Keratinocyte (primary cell): ENCODE measurements at regions not wholly inside any gene's neighbourhood (a gene's known extent, or its start where the extent isn't known, plus 50 kb on each side); places are given as distances from the start of the nearest gene placed in this dataset.

Source experiments
- DNase-seq: peaks from one replicate; pipeline ENCODE4 v3.0.0-alpha.2; 2011; ENCODE audit warnings: low read depth, missing footprints, low spot score
- FAIRE-seq: peaks from 2 replicates; lab custom pipeline; 2011; peaks lifted over from hg19 to GRCh38; lab: Jason Lieb, UNC
- H2AFZ ChIP-seq: 2 replicates; pipeline ENCODE4 v1.6.0; 2012; ENCODE audit warnings: low read length, control low read depth, inconsistent platforms; ENCODE audit not compliant: control insufficient read depth
- H3K27ac ChIP-seq: 2 replicates; pipeline ENCODE4 v1.5.1; 2011; ENCODE audit warnings: low read length; ENCODE audit not compliant: control insufficient read depth, insufficient read depth
- H3K27me3 ChIP-seq: 3 replicates; pipeline ENCODE4 v1.6.0; 2011; ENCODE audit warnings: low read length; ENCODE audit not compliant: control insufficient read depth, insufficient read depth; ENCODE audit errors: extremely low read depth
- H3K36me3 ChIP-seq, 2 experiments: 2 replicates in 1 of 2; 3 replicates in 1 of 2; pipeline ENCODE4 v1.5.1; 2011; ENCODE audit warnings: low read length in 2 of 2, mild to moderate bottlenecking in 1 of 2; ENCODE audit not compliant: control insufficient read depth in 2 of 2, insufficient read depth in 2 of 2; ENCODE audit errors: extremely low read depth in 1 of 2
- H3K4me1 ChIP-seq: 3 replicates; pipeline ENCODE4 v1.5.1; 2011; ENCODE audit warnings: low read length; ENCODE audit not compliant: control insufficient read depth, insufficient read depth; ENCODE audit errors: extremely low read depth
- H3K4me2 ChIP-seq: 3 replicates; pipeline ENCODE4 v1.6.0; 2011; ENCODE audit warnings: low read depth, low read length; ENCODE audit not compliant: control insufficient read depth, insufficient read depth; ENCODE audit errors: extremely low read depth
- H3K4me3 ChIP-seq, 3 experiments: fragments of 200-600 bp in 1 of 3; sonication (generic) in 1 of 3; 2 replicates in 2 of 3; 3 replicates in 1 of 3; pipeline ENCODE4 v1.5.1; 2011 to 2016; ENCODE audit warnings: low read length in 3 of 3, mild to moderate bottlenecking in 3 of 3, control low read depth in 2 of 3, inconsistent platforms in 1 of 3, low read depth in 1 of 3, mixed read lengths in 1 of 3, mixed run types in 1 of 3, moderate library complexity in 1 of 3; ENCODE audit not compliant: control insufficient read depth in 2 of 3, insufficient read depth in 2 of 3; ENCODE audit errors: extremely low read depth in 1 of 3
- H3K79me2 ChIP-seq: 2 replicates; pipeline ENCODE4 v1.6.0; 2012; ENCODE audit warnings: low read length; ENCODE audit not compliant: control insufficient read depth, insufficient read depth
- H3K9ac ChIP-seq: 3 replicates; pipeline ENCODE4 v1.6.0; 2011; ENCODE audit warnings: low read length; ENCODE audit not compliant: control insufficient read depth, insufficient read depth; ENCODE audit errors: extremely low read depth
- H3K9me1 ChIP-seq: 3 replicates; pipeline ENCODE4 v1.6.0; 2011; ENCODE audit warnings: low read length; ENCODE audit not compliant: control insufficient read depth, insufficient read depth; ENCODE audit errors: extremely low read depth
- H3K9me3 ChIP-seq: 2 replicates; pipeline ENCODE4 v1.5.1; 2012; ENCODE audit warnings: low read depth, low read length; ENCODE audit not compliant: control insufficient read depth
- H4K20me1 ChIP-seq: 3 replicates; pipeline ENCODE4 v1.6.0; 2011; ENCODE audit warnings: low read length; ENCODE audit not compliant: control insufficient read depth, insufficient read depth; ENCODE audit errors: extremely low read depth
- EZH2 ChIP-seq: IDR thresholded peaks from one replicate; pipeline ENCODE4 v1.6.1; 2012; ENCODE audit warnings: inconsistent platforms, mild to moderate bottlenecking, low read length, moderate library complexity
- dilution Hi-C: fragments of 300-500 bp; cut with MboI; formaldehyde crosslinking; loops from one replicate; pipeline ENCODE4 v1.7.0; 2020; ENCODE audit warnings: low sequenced_read_pairs; ENCODE audit not compliant: extremely low pct_ligation_motif_present
- TF ChIP-seq, protein P1 (sequence below), 3 experiments: IDR thresholded peaks in 1 of 3; conservative IDR thresholded peaks in 1 of 3; optimal IDR thresholded peaks in 1 of 3; 2 replicates in 2 of 3; 3 replicates in 1 of 3; pipeline versions ENCODE3 to v1.5.1; 2011; ENCODE audit warnings: low read length in 3 of 3, mild to moderate bottlenecking in 3 of 3, moderate library complexity in 2 of 3, control low read depth in 1 of 3, inconsistent platforms in 1 of 3; ENCODE audit not compliant: insufficient read depth in 2 of 3; ENCODE audit errors: extremely low read depth in 1 of 3

- no peak overlapping the region for H3K27ac ChIP-seq
- H3K4me3 ChIP-seq = no peak overlapping the region
- H3K36me3 ChIP-seq = no peaks in the 10 kb centered on the region
- TF ChIP-seq, protein P1, sequence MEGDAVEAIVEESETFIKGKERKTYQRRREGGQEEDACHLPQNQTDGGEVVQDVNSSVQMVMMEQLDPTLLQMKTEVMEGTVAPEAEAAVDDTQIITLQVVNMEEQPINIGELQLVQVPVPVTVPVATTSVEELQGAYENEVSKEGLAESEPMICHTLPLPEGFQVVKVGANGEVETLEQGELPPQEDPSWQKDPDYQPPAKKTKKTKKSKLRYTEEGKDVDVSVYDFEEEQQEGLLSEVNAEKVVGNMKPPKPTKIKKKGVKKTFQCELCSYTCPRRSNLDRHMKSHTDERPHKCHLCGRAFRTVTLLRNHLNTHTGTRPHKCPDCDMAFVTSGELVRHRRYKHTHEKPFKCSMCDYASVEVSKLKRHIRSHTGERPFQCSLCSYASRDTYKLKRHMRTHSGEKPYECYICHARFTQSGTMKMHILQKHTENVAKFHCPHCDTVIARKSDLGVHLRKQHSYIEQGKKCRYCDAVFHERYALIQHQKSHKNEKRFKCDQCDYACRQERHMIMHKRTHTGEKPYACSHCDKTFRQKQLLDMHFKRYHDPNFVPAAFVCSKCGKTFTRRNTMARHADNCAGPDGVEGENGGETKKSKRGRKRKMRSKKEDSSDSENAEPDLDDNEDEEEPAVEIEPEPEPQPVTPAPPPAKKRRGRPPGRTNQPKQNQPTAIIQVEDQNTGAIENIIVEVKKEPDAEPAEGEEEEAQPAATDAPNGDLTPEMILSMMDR (optimal IDR thresholded peaks at IDR 0.05 in 1 of 3, IDR thresholded peaks at IDR 0.05 in 1 of 3, conservative IDR thresholded peaks at IDR 0.05 in 1 of 3; ENCODE audit: extremely low read depth in 1 of 3, insufficient read depth in 2 of 3, low read length in 3 of 3) = no peak
- no peak for TF ChIP-seq EZH2
- H3K79me2 ChIP-seq = no peaks in the 10 kb centered on the region
- no peak overlapping the region for H2AFZ ChIP-seq
- no peaks in the 10 kb centered on the region for H3K9me1 ChIP-seq
- H3K4me2 ChIP-seq = no peak overlapping the region
- H3K9me3 ChIP-seq = no peaks in the 10 kb centered on the region
- dilution Hi-C loops = no loop called here
- no peaks in the 10 kb centered on the region for H3K27me3 ChIP-seq
- DNase-seq (no peak), FAIRE-seq (no peak)
- no peaks in the 10 kb centered on the region for H4K20me1 ChIP-seq
- H3K4me1 ChIP-seq = no peaks in the 10 kb centered on the region
- H3K9ac ChIP-seq = no peak overlapping the region
Measured at GRCh38 chr6:141790921-141791320, 341.8 kb upstream of the GJE1 start.

- Histone ChIP-seq H3K4me2 (no peak overlapping the region), H2AFZ (no peak overlapping the region), H3K4me3 (no peak overlapping the region), H3K36me3 (no peaks in the 10 kb centered on the region), H3K27ac (no peak overlapping the region), H3K79me2 (no peaks in the 10 kb centered on the region), H3K27me3 (no peaks in the 10 kb centered on the region), H3K9me3 (no peaks in the 10 kb centered on the region), H3K9me1 (no peaks in the 10 kb centered on the region), H3K4me1 (no peaks in the 10 kb centered on the region), H4K20me1 (no peaks in the 10 kb centered on the region), H3K9ac (no peak overlapping the region)
- FAIRE-seq (no peak), DNase-seq (no peak)
- TF ChIP-seq, protein P1 (optimal IDR thresholded peaks at IDR 0.05 in 1 of 3, IDR thresholded peaks at IDR 0.05 in 1 of 3, conservative IDR thresholded peaks at IDR 0.05 in 1 of 3; ENCODE audit: extremely low read depth in 1 of 3, insufficient read depth in 2 of 3, low read length in 3 of 3) = no peak
- no peak for TF ChIP-seq EZH2
- dilution Hi-C loops = no loop called here
Measured at GRCh38 chr6:141788096-141788495, 344.6 kb upstream of the GJE1 start.
